HG03342 (cell line): ENCODE measurements at regions not wholly inside any gene's neighbourhood (a gene's known extent, or its start where the extent isn't known, plus 50 kb on each side); places are given as distances from the start of the nearest gene placed in this dataset.
"Not testable (repeated sequence)": the region's sequence is repeated elsewhere in the genome, so short reads cannot be mapped to it uniquely, and the experiment has no call there.

Source experiments
- ATAC-seq: cut with Tn5 transposase; IDR thresholded peaks from one replicate; pipeline ENCODE4 v1.9.1; 2021; ENCODE audit warnings: mild to moderate bottlenecking, moderate library complexity; ENCODE audit not compliant: unreplicated experiment

GRCh38 chr14:21964180-21964579, 290.6 kb upstream of the OR4E1 start:
- no peak for ATAC-seq

GRCh38 chr14:21960636-21961035, 287.0 kb upstream of the OR4E1 start:
- no peak for ATAC-seq

- no peak for ATAC-seq
Observed at GRCh38 chr14:21941885-21942284, 268.3 kb upstream of the OR4E1 start.

- ATAC-seq: no peak
Observed at GRCh38 chr14:21940887-21941856, 267.6 kb upstream of the OR4E1 start.

GRCh38 chr14:21939836-21940235, 266.2 kb upstream of the OR4E1 start:
- no peak for ATAC-seq

- ATAC-seq: no peak
Observed at GRCh38 chr14:21937996-21938395, 264.4 kb upstream of the OR4E1 start.

GRCh38 chr14:21933681-21934080, 260.1 kb upstream of the OR4E1 start:
- ATAC-seq: no peak

GRCh38 chr14:21924479-21924878, 250.9 kb upstream of the OR4E1 start:
- peak; percentile 85 for ATAC-seq

- ATAC-seq: no peak
Observed at GRCh38 chr14:21923820-21924219, 250.2 kb upstream of the OR4E1 start.

- ATAC-seq: no peak
Observed at GRCh38 chr14:21921453-21921852, 247.8 kb upstream of the OR4E1 start.

- ATAC-seq: peak; percentile 66
Observed at GRCh38 chr14:21917699-21918436, 244.2 kb upstream of the OR4E1 start.

GRCh38 chr14:21915826-21916225, 242.2 kb upstream of the OR4E1 start:
- no peak for ATAC-seq

- no peak for ATAC-seq
Observed at GRCh38 chr14:21913759-21914158, 240.1 kb upstream of the OR4E1 start.

- no peak for ATAC-seq
Observed at GRCh38 chr14:21912367-21912766, 238.7 kb upstream of the OR4E1 start.

GRCh38 chr14:21911877-21912276, 238.3 kb upstream of the OR4E1 start:
- ATAC-seq: no peak

GRCh38 chr14:21910260-21910659, 236.6 kb upstream of the OR4E1 start:
- ATAC-seq: no peak

- no peak for ATAC-seq
Observed at GRCh38 chr14:21902561-21903181, 229.1 kb upstream of the OR4E1 start.

GRCh38 chr14:21894898-21895194, 221.2 kb upstream of the OR4E1 start:
- ATAC-seq: not testable (repeated sequence)

- ATAC-seq: peak; percentile 47
Observed at GRCh38 chr14:21894003-21894897, 220.6 kb upstream of the OR4E1 start.

- no peak for ATAC-seq
Observed at GRCh38 chr14:21891921-21892320, 218.3 kb upstream of the OR4E1 start.

GRCh38 chr14:21884995-21885394, 211.4 kb upstream of the OR4E1 start:
- no peak for ATAC-seq
